Stimulated activated naive B cell treated with anti-CD40 and anti-IgM and Interleukin-4, amounts not matched to agents 10 μg/mL and 1 μg/mL and 100 μg/mL, for 72 hours (primary cell): ENCODE measurements at regions not wholly inside any gene's neighbourhood (a gene's known extent, or its start where the extent isn't known, plus 50 kb on each side); places are given as distances from the start of the nearest gene placed in this dataset.

Experiments
- ATAC-seq, 2 donors: fragments of 150-1000 bp; cut with Tn5 transposase; replicated peaks; 2 replicates each; pipeline ENCODE4 v1.10.0; 2021; ENCODE audit warnings: moderate library complexity in 1 of 2
- DNase-seq: peaks from one replicate; pipeline ENCODE4 v3.0.0; 2021
- H3K27ac Mint-ChIP-seq: one replicate; pipeline ENCODE4 v1.8.0; 2022; ENCODE audit warnings: mild to moderate bottlenecking, mixed read lengths
- H3K27me3 Mint-ChIP-seq, 2 donors: one replicate each; pipeline ENCODE4 v1.8.0; 2022; ENCODE audit warnings: mixed read lengths in 2 of 2
- H3K36me3 Mint-ChIP-seq, 2 donors: one replicate each; pipeline ENCODE4 v1.8.0; 2022; ENCODE audit warnings: mixed read lengths in 2 of 2, mild to moderate bottlenecking in 1 of 2
- H3K4me1 Mint-ChIP-seq, 2 donors: one replicate each; pipeline ENCODE4 v1.8.0; 2022; ENCODE audit warnings: mixed read lengths in 2 of 2, mild to moderate bottlenecking in 1 of 2
- H3K4me3 Mint-ChIP-seq, 2 donors: one replicate each; pipeline ENCODE4 v1.8.0; 2022; ENCODE audit warnings: mild to moderate bottlenecking in 2 of 2, mixed read lengths in 2 of 2, moderate library complexity in 1 of 2
- H3K9me3 Mint-ChIP-seq, 2 donors: one replicate each; pipeline ENCODE4 v1.8.0; 2022; ENCODE audit warnings: mixed read lengths in 2 of 2, mild to moderate bottlenecking in 1 of 2

DNA sequence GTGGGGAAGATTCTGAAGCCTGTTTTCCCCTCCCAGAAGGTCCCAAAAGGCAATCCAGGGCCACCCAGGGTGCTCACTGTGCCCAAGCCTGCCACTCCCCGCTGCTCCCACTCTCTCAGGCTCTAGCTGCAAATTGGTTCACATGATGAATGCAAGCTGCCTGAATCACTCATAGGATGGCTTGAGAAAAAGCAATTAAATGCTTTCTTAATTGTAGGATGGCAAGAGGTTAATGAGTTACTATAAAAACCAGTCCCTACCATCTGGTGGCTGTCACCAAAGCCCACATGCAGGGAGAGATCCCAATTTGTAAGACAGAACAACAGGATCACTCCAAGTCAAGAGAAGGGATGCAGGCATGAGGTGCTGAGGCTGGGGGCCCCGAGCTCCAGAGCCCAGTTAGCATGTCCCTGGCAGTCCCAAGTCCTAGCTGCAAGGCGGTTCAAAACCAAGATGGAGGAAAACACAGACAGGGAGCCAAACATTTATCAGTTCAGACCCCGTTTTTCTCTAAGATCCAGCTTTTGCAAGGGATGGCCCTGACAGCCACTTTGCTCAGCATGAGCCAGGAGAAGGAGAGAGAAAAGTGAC, 207.1 kb downstream of the UACA start:
- H3K4me1 Mint-ChIP-seq = no peaks in the 10 kb centered on the region

DNA sequence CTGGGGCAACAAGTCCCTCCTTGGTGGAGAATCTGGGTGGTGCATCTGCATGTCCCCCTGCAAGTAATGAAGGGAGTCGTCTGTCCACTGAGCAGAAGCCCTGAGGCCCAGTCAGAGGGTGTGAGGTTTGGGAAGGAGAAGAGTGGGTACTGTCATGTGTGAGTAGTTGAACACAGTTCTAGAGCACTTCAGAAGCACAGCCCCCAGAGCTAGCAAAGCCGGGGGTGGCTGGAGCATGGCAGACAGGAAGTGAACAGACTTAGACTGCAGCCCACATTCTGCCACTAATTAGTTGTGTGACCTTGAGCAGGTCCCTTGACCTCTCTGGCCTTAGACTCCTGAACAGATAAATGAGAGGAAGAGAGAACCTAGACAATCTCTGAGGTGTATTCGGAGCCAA, 207.6 kb downstream of the UACA start:
- peaks cover 0 to 7% of the 10 kb centered on the region in 2 donors for H3K27me3 Mint-ChIP-seq
- H3K4me3 Mint-ChIP-seq = no peak overlapping the region
- H3K36me3 Mint-ChIP-seq = no peaks in the 10 kb centered on the region
- ATAC-seq = peak; percentile 25 to 36
- DNase-seq = no peak
- H3K9me3 Mint-ChIP-seq = peaks cover 4 to 7% of the 10 kb centered on the region in 2 donors
- H3K27ac Mint-ChIP-seq = no peak overlapping the region
- no peaks in the 10 kb centered on the region for H3K4me1 Mint-ChIP-seq

More for the DNA sequence above, 207.1 kb downstream of the UACA start:
- Mint-ChIP-seq H3K27me3 (peaks cover under 1 to 7% of the 10 kb centered on the region in 2 donors), H3K36me3 (no peaks in the 10 kb centered on the region), H3K27ac (no peak overlapping the region), H3K4me3 (no peak overlapping the region), H3K9me3 (peaks cover 4 to 7% of the 10 kb centered on the region in 2 donors)
- ATAC-seq (no peak), DNase-seq (no peak)

DNA sequence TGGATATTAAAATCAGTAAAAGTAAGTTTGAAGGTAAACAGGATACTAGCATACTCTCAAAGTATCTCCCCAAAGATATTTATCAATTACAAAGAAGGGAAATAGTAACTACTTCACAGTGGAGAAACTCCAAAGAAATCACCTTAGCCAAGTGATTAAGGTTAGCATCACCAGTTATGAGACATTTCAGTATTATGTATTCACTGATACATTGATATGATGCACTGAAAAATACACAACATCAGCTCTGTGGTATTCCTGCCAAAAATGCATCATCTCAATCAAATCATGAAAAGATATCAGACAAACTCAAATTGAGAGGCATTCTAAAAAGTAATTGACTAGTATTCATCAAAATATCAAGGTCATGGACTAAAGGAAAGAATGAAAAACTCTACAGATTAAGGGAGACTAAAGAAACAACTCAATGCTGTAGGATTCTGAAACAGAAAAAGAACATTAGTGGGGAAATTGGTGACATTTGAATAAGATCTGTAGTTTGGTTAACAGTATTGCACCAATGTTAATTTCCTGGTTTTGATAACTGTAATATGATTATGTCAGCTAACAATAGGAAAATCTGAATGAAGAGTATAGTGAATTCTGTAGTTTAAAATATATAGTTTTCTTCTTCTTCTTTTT, 215.4 kb downstream of the UACA start:
- peaks cover 0 to 10% of the 10 kb centered on the region in 2 donors for H3K27me3 Mint-ChIP-seq
- DNase-seq (no peak), ATAC-seq (no peak)
- H3K4me1 Mint-ChIP-seq = no peaks in the 10 kb centered on the region
- H3K4me3 Mint-ChIP-seq = no peak overlapping the region
- peaks cover 4 to 7% of the 10 kb centered on the region in 2 donors for H3K9me3 Mint-ChIP-seq
- no peak overlapping the region for H3K27ac Mint-ChIP-seq
- H3K36me3 Mint-ChIP-seq = no peaks in the 10 kb centered on the region

- ATAC-seq (no peak), DNase-seq (no peak)
- Mint-ChIP-seq H3K36me3 (no peaks in the 10 kb centered on the region), H3K4me3 (no peak overlapping the region), H3K4me1 (no peaks in the 10 kb centered on the region), H3K27ac (no peak overlapping the region), H3K9me3 (no peaks in the 10 kb centered on the region), H3K27me3 (peaks cover 9 to 20% of the 10 kb centered on the region in 2 donors)
Observed at GRCh38 chr15:70545526-70545925, 217.8 kb downstream of the UACA start.

GRCh38 chr15:70541511-70541910, 221.8 kb downstream of the UACA start:
- H3K36me3 Mint-ChIP-seq = no peaks in the 10 kb centered on the region
- no peak overlapping the region for H3K27ac Mint-ChIP-seq
- no peak for DNase-seq
- H3K27me3 Mint-ChIP-seq = peaks cover 24 to 48% of the 10 kb centered on the region in 2 donors
- H3K4me3 Mint-ChIP-seq = no peak overlapping the region
- no peaks in the 10 kb centered on the region for H3K9me3 Mint-ChIP-seq
- ATAC-seq = no peak
- H3K4me1 Mint-ChIP-seq = no peaks in the 10 kb centered on the region

- Mint-ChIP-seq H3K36me3 (no peaks in the 10 kb centered on the region), H3K4me1 (peaks cover 10 to 12% of the 10 kb centered on the region in 2 donors), H3K27me3 (peaks cover 23 to 55% of the 10 kb centered on the region in 2 donors), H3K9me3 (no peaks in the 10 kb centered on the region), H3K27ac (no peak overlapping the region), H3K4me3 (no peak overlapping the region)
- ATAC-seq (no peak), DNase-seq (no peak)
Observed at GRCh38 chr15:70539912-70540530, 223.3 kb downstream of the UACA start.

GRCh38 chr15:70539409-70539808, 223.9 kb downstream of the UACA start:
- Mint-ChIP-seq H3K9me3 (no peaks in the 10 kb centered on the region), H3K4me1 (peaks cover 15 to 18% of the 10 kb centered on the region in 2 donors), H3K27me3 (peaks cover 25 to 60% of the 10 kb centered on the region in 2 donors), H3K36me3 (no peaks in the 10 kb centered on the region), H3K27ac (no peak overlapping the region), H3K4me3 (no peak overlapping the region)
- DNase-seq = no peak
- ATAC-seq = no peak

GRCh38 chr15:70538278-70538677, 225.1 kb downstream of the UACA start:
- Mint-ChIP-seq H3K9me3 (no peaks in the 10 kb centered on the region), H3K36me3 (no peaks in the 10 kb centered on the region), H3K27me3 (peaks cover 33 to 67% of the 10 kb centered on the region in 2 donors), H3K27ac (no peak overlapping the region), H3K4me3 (no peak overlapping the region), H3K4me1 (peaks cover 19 to 24% of the 10 kb centered on the region in 2 donors)
- DNase-seq (no peak), ATAC-seq (no peak)

DNA sequence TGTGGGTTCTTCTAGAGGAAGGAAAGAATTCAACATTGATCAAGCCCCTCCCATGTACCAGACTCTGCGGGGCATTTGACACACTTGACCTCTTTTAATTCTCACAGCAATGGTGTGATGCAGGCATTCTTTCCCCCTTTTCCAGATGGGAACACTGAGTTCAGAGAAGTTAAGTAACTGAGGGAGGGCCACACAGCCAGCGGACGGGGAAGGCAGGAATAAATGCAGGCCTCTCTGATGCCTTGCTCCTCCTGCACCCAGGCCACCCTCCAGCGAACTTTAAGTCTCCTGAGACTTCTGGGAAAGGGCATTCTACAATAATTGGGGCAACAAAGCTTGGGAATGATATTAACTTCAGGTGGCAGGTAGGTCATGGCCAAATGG, 227.4 kb downstream of the UACA start:
- H3K36me3 Mint-ChIP-seq = no peaks in the 10 kb centered on the region
- peaks cover 19 to 24% of the 10 kb centered on the region in 2 donors for H3K4me1 Mint-ChIP-seq
- DNase-seq (no peak), ATAC-seq (no peak)
- H3K27me3 Mint-ChIP-seq = peaks cover 29 to 52% of the 10 kb centered on the region in 2 donors
- H3K9me3 Mint-ChIP-seq = no peaks in the 10 kb centered on the region
- H3K4me3 Mint-ChIP-seq = no peak overlapping the region
- no peak overlapping the region for H3K27ac Mint-ChIP-seq

DNA sequence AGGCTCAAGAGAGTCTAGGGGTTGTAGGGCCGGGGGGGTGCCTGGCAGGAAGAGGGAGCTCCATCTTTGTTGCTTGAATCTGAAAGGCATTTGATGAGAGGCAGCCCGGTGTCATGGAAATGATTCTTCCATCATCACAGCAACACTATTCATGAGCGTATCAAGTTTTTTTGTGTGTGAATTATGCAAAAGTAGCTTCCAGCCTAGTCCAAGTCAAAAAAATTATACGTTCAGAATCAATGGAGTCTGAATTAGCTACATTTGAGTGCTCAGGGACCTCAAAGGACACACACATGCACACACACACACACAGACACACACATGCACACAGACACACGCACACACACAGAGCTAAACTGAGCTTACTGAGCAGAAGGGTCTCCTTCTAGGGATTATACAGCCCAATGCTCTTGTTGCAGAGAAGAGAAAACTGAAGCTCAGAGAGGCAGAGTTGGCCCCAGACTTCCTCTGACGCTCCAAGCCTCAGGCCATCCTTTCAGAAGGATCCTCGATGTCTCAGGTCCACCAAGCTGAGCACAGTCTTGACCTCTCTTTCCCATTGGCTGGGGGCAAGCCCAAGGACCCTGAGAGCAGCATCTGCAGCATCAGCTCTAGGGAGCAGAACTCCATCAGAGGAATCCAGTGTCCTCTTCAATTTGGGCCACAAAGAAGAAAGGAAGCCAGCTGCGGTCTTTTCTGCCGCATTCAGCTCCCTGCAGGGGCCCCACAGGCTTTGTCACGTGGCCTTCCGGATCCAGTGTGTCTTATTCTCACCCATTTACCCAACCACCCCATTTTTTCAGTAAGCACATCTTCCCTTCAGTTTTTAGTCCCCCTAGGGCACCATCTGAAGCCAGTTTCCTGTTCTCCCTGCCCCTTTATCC, 228.0 kb downstream of the UACA start:
- Mint-ChIP-seq H3K36me3 (no peaks in the 10 kb centered on the region), H3K4me1 (peaks cover 19 to 24% of the 10 kb centered on the region in 2 donors), H3K4me3 (no peak overlapping the region), H3K27ac (no peak overlapping the region), H3K9me3 (no peaks in the 10 kb centered on the region), H3K27me3 (peaks cover 26 to 48% of the 10 kb centered on the region in 2 donors)
- peak; percentile 46 to 47 for ATAC-seq
- no peak for DNase-seq

DNA sequence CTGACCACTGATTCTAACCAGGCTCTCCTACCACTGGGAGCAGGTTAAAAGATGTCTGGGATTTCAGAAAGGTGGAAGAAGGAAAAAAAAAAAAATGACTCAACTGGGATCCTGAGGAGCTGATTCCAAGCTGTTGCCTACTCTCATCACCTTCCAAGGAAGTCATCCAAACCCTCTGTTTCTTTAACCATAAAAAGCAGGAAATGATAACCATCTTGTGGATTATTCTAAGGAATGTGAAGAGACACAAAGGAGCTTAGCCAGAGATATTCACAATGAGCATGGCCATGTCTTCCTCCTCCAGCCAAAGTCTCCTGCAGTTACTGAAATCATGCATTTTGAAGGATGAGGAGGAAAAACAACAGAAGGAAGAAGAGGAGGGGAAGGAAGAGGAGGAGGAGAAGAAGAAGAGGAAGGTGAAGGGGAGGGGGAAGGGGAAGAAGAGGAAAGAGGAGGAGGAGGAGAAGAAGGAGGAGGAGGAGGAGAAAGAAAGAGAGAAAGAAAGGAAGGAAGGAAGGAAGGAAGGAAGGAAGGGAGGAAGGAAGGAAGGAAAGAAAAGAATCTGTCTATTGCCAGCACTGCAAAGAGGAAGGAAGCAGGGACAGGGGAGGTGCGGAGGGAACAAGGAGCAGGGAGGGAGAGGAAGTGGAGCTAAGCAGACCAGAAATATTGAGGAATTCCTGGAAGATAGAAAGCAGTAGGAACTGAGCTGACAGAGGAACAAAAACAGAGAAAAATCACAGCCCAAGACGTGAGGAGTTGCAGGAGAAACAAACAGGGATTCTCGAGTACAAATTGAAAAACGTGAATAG, 229.2 kb downstream of the UACA start:
- H3K27me3 Mint-ChIP-seq = peaks cover 26 to 42% of the 10 kb centered on the region in 2 donors
- DNase-seq (no peak), ATAC-seq (no peak)
- H3K36me3 Mint-ChIP-seq = no peaks in the 10 kb centered on the region
- peaks cover 23 to 24% of the 10 kb centered on the region in 2 donors for H3K4me1 Mint-ChIP-seq
- H3K27ac Mint-ChIP-seq = no peak overlapping the region
- no peak overlapping the region for H3K4me3 Mint-ChIP-seq
- no peaks in the 10 kb centered on the region for H3K9me3 Mint-ChIP-seq

DNA sequence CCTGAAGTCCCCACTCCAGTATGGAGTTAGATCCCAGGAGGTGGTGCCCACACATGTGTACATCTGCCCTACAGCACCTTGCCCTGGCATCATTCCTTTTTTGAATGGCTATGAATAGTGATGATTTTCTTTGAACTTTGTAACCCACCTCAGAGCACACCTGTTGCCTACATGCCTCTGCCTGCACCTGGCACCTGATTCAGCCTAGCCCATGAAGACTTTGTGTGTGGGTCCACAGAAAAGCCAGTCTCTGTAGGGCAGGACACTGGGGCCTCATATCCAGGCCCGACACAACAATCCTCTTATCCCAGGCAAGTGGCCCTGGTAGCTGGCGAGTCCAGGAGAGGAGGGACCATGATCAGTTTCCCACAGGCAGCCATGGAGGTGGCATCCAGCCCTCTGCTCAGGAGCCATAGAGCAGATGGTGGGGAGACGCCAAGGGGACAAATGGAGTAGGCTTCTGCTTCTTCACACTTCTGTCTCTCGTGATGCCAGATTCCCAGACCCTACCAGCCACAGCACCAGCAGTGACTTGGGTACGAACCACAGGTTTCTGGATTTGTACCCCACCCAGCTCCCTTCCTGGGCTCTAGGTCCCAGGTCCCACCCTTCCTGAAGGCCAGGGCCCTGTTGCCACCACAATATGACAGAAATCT, 230.7 kb downstream of the UACA start:
- peaks cover 6% of the 10 kb centered on the region in 2 donors for H3K36me3 Mint-ChIP-seq
- DNase-seq = no peak
- no peak overlapping the region for H3K27ac Mint-ChIP-seq
- H3K4me3 Mint-ChIP-seq = no peak overlapping the region
- H3K27me3 Mint-ChIP-seq = peaks cover 15 to 29% of the 10 kb centered on the region in 2 donors
- peaks cover 0 to 5% of the 10 kb centered on the region in 2 donors for H3K9me3 Mint-ChIP-seq
- ATAC-seq = no peak
- H3K4me1 Mint-ChIP-seq = peaks cover 33 to 37% of the 10 kb centered on the region in 2 donors

DNA sequence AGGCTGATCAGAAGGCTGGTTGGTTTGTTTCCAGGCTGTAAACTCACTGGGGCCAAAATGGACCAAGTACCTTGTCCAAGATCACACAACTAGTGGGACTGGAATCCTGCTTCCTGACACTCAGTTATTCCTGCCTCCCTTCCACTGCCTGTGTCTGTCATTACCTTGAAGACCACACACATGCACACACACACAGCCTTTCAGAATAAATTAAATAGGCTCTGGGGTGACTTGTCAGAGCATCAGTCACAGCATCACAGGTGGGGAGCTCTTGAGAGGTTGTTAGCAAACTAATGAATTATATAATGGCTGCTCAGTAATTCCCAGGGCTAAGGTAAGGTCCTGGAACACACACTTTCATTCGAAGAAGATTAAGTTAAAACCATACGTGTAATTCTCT, 231.8 kb downstream of the UACA start:
- no peak for DNase-seq
- Mint-ChIP-seq H3K4me3 (no peak overlapping the region), H3K27ac (no peak overlapping the region), H3K4me1 (peaks cover 38 to 41% of the 10 kb centered on the region in 2 donors), H3K36me3 (peaks cover 6% of the 10 kb centered on the region in 2 donors), H3K9me3 (peaks cover 0 to 5% of the 10 kb centered on the region in 2 donors), H3K27me3 (peaks cover 15 to 26% of the 10 kb centered on the region in 2 donors)
- no peak for ATAC-seq
